ENCODE measurements at regions not wholly inside any gene's neighbourhood (a gene's known extent, or its start where the extent isn't known, plus 50 kb on each side); places are given as distances from the start of the nearest gene placed in this dataset.
"Not testable (repeated sequence)": the region's sequence is repeated elsewhere in the genome, so short reads cannot be mapped to it uniquely, and the experiment has no call there.

DNA sequence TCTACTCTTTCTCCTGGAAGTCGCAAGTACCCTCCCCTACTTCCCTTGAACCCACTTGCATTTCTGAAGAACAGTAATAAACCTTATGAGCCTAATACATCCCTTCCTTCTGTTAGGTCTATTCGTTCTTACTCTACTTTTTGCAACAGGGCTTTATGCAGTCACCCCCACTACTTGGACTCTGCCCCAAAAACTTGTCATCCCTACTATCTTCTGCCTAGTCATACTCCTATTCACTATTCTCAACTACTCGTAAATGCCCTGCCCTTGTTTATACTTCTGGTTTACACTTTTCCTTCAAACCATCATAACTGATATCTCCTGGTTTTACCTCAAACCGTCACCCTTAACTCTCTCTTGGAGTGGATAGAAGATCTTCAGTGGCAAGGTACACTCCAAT is 55.2 kb upstream of the SLIT2 start:
- no peak overlapping the region for H3K4me3 ChIP-seq (ENCODE audit: low read depth in 1 of 2, low read length in 2 of 2)
- H3K27me3 ChIP-seq (ENCODE audit: control insufficient read depth in 1 of 2, insufficient read depth in 2 of 2, low read length in 2 of 2) = no peaks in the 10 kb centered on the region
- H3K27ac ChIP-seq (ENCODE audit: low read depth, low read length) = no peak overlapping the region
- H3K4me1 ChIP-seq (ENCODE audit: insufficient read depth, low read length) = no peaks in the 10 kb centered on the region
- no peak overlapping the region for H3K9ac ChIP-seq (ENCODE audit: low read length)
- no peaks in the 10 kb centered on the region for H3K9me3 ChIP-seq (ENCODE audit: low read length)
- no peaks in the 10 kb centered on the region for H3K36me3 ChIP-seq (ENCODE audit: insufficient read depth, low read length)

GRCh38 chr4:20195071-20195885 is 56.4 kb upstream of the SLIT2 start:
- H3K9me3 ChIP-seq (ENCODE audit: low read length) = no peaks in the 10 kb centered on the region
- H3K36me3 ChIP-seq (ENCODE audit: insufficient read depth, low read length) = no peaks in the 10 kb centered on the region
- H3K4me1 ChIP-seq (ENCODE audit: insufficient read depth, low read length) = no peaks in the 10 kb centered on the region
- H3K27ac ChIP-seq (ENCODE audit: low read depth, low read length) = no peak overlapping the region
- no peak overlapping the region for H3K9ac ChIP-seq (ENCODE audit: low read length)
- no peak overlapping the region for H3K4me3 ChIP-seq (ENCODE audit: low read depth in 1 of 2, low read length in 2 of 2)
- H3K27me3 ChIP-seq (ENCODE audit: control insufficient read depth in 1 of 2, insufficient read depth in 2 of 2, low read length in 2 of 2) = no peaks in the 10 kb centered on the region

DNA sequence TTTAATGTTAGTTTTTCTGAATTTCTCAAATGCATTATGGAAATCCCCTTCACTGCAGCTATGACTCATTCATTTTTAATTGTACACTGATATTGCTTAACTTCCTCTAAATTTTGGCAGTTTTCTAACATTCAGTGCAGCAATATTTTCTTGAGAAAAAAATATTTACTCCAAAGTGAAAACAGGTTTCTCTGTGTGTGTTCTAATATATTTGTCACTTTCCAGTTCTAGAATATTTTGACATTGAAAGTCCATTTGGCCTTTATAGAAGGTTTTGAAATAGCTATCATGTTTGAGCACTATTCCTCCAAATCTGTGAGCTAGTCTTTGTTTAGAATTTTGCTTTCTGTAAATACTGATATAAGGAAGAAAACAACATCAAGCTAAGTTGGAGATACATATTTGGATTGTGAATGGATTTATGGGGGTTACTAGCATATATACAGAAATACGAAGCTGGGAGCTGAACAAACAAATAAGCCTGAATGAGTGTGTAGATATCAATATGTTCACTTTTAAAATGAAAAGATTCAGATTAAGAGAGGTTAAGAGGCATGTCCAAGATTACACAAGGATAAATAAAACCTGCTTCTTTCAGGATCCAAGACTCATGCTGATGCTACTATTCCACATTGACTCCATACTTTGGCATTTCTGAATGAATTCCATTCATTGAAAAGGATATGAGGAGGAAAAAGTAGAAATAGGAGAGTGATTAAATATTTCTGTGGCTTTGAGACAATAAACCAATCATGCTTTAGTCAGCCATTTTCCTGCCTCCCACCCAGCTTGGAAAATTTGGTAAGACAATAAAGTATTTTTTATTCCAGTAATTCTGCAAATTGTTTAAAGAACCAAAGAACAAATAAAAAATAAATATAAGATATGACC is 57.3 kb upstream of the SLIT2 start:
- Histone ChIP-seq H3K9ac (ENCODE audit: low read length) (no peak overlapping the region), H3K36me3 (ENCODE audit: insufficient read depth, low read length) (no peaks in the 10 kb centered on the region), H3K4me3 (ENCODE audit: low read depth in 1 of 2, low read length in 2 of 2) (no peak overlapping the region), H3K27me3 (ENCODE audit: control insufficient read depth in 1 of 2, insufficient read depth in 2 of 2, low read length in 2 of 2) (no peaks in the 10 kb centered on the region), H3K9me3 (ENCODE audit: low read length) (no peaks in the 10 kb centered on the region), H3K4me1 (ENCODE audit: insufficient read depth, low read length) (no peaks in the 10 kb centered on the region), H3K27ac (ENCODE audit: low read depth, low read length) (no peak overlapping the region)

- no peak overlapping the region for H3K9ac ChIP-seq (ENCODE audit: low read length)
- no peaks in the 10 kb centered on the region for H3K36me3 ChIP-seq (ENCODE audit: insufficient read depth, low read length)
- H3K27me3 ChIP-seq (ENCODE audit: control insufficient read depth in 1 of 2, insufficient read depth in 2 of 2, low read length in 2 of 2) = no peaks in the 10 kb centered on the region
- H3K4me1 ChIP-seq (ENCODE audit: insufficient read depth, low read length) = no peaks in the 10 kb centered on the region
- no peak overlapping the region for H3K27ac ChIP-seq (ENCODE audit: low read depth, low read length)
- H3K9me3 ChIP-seq (ENCODE audit: low read length) = no peaks in the 10 kb centered on the region
- H3K4me3 ChIP-seq (ENCODE audit: low read depth in 1 of 2, low read length in 2 of 2) = no peak overlapping the region
Observed at GRCh38 chr4:20193141-20193936, 58.4 kb upstream of the SLIT2 start.

GRCh38 chr4:20192736-20193135 is 59.0 kb upstream of the SLIT2 start:
- Histone ChIP-seq H3K9me3 (ENCODE audit: low read length) (no peaks in the 10 kb centered on the region), H3K27ac (ENCODE audit: low read depth, low read length) (no peak overlapping the region), H3K4me3 (ENCODE audit: low read depth in 1 of 2, low read length in 2 of 2) (no peak overlapping the region), H3K27me3 (ENCODE audit: control insufficient read depth in 1 of 2, insufficient read depth in 2 of 2, low read length in 2 of 2) (no peaks in the 10 kb centered on the region), H3K4me1 (ENCODE audit: insufficient read depth, low read length) (no peaks in the 10 kb centered on the region), H3K9ac (ENCODE audit: low read length) (no peak overlapping the region), H3K36me3 (ENCODE audit: insufficient read depth, low read length) (no peaks in the 10 kb centered on the region)

DNA sequence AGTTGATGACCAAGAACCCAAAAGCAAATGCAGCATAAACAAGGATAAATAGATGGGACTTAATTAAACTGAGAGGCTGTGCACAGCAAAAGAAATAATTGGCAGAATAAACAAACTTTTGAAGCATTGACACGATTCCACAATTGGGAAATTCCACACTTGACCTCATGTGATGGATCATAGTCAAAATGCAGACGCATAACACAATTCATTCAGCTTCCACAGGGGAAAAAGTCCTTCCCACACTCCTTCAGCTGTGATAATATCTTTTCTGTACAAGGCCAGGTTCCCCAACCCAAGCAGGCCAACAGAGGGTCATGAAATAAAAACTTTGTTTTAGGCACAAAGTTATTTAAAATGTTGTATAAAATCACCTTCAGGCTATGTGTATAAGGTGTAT is 66.6 kb upstream of the SLIT2 start:
- Histone ChIP-seq H3K4me3 (ENCODE audit: low read depth in 1 of 2, low read length in 2 of 2) (no peak overlapping the region), H3K4me1 (ENCODE audit: insufficient read depth, low read length) (no peaks in the 10 kb centered on the region), H3K27me3 (ENCODE audit: control insufficient read depth in 1 of 2, insufficient read depth in 2 of 2, low read length in 2 of 2) (no peaks in the 10 kb centered on the region), H3K27ac (ENCODE audit: low read depth, low read length) (no peak overlapping the region), H3K9ac (ENCODE audit: low read length) (no peak overlapping the region), H3K9me3 (ENCODE audit: low read length) (no peaks in the 10 kb centered on the region), H3K36me3 (ENCODE audit: insufficient read depth, low read length) (no peaks in the 10 kb centered on the region)

DNA sequence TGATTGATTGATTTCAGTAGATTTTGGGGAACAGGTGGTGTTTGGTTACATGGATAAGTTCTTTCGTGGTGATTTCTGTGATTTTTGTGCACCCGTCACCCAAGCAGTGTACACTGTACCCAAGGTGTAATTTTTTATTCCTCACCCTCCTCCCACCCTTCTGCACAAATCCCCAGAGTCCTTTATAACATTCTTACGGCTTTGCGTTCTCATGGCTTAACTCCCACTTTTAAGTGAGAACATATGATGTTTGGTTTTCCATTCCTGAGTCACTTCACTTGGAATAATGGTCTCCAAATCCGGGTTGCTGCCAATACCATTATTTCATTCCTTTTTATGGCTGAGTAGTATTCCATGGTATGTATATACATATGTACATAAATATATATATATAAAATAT is 68.6 kb upstream of the SLIT2 start:
- not testable (repeated sequence) for H3K4me1 ChIP-seq (ENCODE audit: insufficient read depth, low read length); H3K27me3 ChIP-seq (ENCODE audit: control insufficient read depth in 1 of 2, insufficient read depth in 2 of 2, low read length in 2 of 2); H3K9ac ChIP-seq (ENCODE audit: low read length); H3K36me3 ChIP-seq (ENCODE audit: insufficient read depth, low read length); H3K27ac ChIP-seq (ENCODE audit: low read depth, low read length); H3K4me3 ChIP-seq (ENCODE audit: low read depth in 1 of 2, low read length in 2 of 2); H3K9me3 ChIP-seq (ENCODE audit: low read length)

DNA sequence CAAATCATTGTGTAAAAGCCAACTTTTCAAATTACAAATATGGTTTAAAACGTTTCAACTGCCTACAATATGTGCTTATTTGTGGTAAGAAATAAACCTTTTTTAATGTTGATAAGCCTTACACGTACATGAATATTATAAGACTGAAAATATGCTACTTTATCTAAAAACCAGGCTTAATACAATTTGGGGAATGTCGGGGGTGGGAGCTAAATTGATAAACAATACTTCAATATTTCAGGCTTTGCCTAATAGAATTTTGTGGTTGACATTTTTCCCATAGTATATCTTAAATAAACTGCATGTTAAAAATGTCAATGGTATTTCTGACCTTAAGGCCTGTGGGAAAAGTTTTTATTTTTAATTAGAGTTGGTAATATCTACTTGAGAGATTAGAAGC is 69.8 kb upstream of the SLIT2 start:
- Histone ChIP-seq H3K9me3 (ENCODE audit: low read length) (no peaks in the 10 kb centered on the region), H3K27me3 (ENCODE audit: control insufficient read depth in 1 of 2, insufficient read depth in 2 of 2, low read length in 2 of 2) (no peaks in the 10 kb centered on the region), H3K4me1 (ENCODE audit: insufficient read depth, low read length) (no peaks in the 10 kb centered on the region), H3K36me3 (ENCODE audit: insufficient read depth, low read length) (no peaks in the 10 kb centered on the region), H3K9ac (ENCODE audit: low read length) (no peak overlapping the region), H3K27ac (ENCODE audit: low read depth, low read length) (no peak overlapping the region), H3K4me3 (ENCODE audit: low read depth in 1 of 2, low read length in 2 of 2) (no peak overlapping the region)

GRCh38 chr4:20180509-20180908 is 71.2 kb upstream of the SLIT2 start:
- Histone ChIP-seq H3K9me3 (ENCODE audit: low read length) (no peaks in the 10 kb centered on the region), H3K4me3 (ENCODE audit: low read depth in 1 of 2, low read length in 2 of 2) (no peak overlapping the region), H3K27ac (ENCODE audit: low read depth, low read length) (no peak overlapping the region), H3K36me3 (ENCODE audit: insufficient read depth, low read length) (no peaks in the 10 kb centered on the region), H3K4me1 (ENCODE audit: insufficient read depth, low read length) (no peaks in the 10 kb centered on the region), H3K27me3 (ENCODE audit: control insufficient read depth in 1 of 2, insufficient read depth in 2 of 2, low read length in 2 of 2) (no peaks in the 10 kb centered on the region), H3K9ac (ENCODE audit: low read length) (no peak overlapping the region)

DNA sequence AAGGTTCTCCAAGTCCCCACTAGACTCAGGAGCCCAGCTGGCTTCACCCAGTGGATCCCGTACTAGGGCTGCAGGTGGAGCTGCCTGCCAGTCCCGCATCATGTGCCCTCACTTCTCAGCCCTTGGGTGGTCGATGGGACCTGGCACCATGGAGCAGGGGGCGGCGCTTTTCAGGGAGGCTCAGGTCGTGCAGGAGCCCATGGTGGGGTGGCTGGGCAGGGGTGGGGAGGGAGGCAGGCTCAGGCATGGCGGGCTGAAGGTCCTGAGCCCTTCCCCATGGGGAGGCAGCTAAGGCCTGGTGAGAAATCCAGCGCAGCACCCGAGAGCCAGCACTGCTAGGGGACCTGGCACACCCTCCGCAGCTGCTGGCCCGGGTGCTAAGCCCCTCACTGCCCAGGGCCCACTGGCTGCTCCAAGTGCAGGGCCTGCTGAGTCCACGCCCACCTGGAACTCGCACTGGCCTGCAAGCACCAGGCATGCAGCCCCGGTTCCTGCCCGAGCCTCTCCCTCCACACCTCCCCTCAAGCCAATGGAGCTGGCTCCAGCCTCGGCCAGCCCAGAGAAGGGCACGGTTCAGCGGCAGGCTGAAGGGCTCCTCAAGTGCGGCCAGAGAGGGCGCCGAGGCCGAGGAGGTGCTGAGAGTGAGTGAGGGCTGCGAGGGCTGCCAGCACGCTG is 72.7 kb upstream of the SLIT2 start:
- Histone ChIP-seq H3K27ac (ENCODE audit: low read depth, low read length) (no peak overlapping the region), H3K9me3 (ENCODE audit: low read length) (no peaks in the 10 kb centered on the region), H3K4me3 (ENCODE audit: low read depth in 1 of 2, low read length in 2 of 2) (no peak overlapping the region), H3K4me1 (ENCODE audit: insufficient read depth, low read length) (no peaks in the 10 kb centered on the region), H3K27me3 (ENCODE audit: control insufficient read depth in 1 of 2, insufficient read depth in 2 of 2, low read length in 2 of 2) (no peaks in the 10 kb centered on the region), H3K9ac (ENCODE audit: low read length) (no peak overlapping the region), H3K36me3 (ENCODE audit: insufficient read depth, low read length) (no peaks in the 10 kb centered on the region)

GRCh38 chr4:20176881-20177280 is 74.8 kb upstream of the SLIT2 start:
- Histone ChIP-seq H3K4me3 (ENCODE audit: low read depth in 1 of 2, low read length in 2 of 2) (no peak overlapping the region), H3K9ac (ENCODE audit: low read length) (no peak overlapping the region), H3K27me3 (ENCODE audit: control insufficient read depth in 1 of 2, insufficient read depth in 2 of 2, low read length in 2 of 2) (no peaks in the 10 kb centered on the region), H3K4me1 (ENCODE audit: insufficient read depth, low read length) (no peaks in the 10 kb centered on the region), H3K9me3 (ENCODE audit: low read length) (no peaks in the 10 kb centered on the region), H3K36me3 (ENCODE audit: insufficient read depth, low read length) (no peaks in the 10 kb centered on the region), H3K27ac (ENCODE audit: low read depth, low read length) (no peak overlapping the region)
